Keratinocyte (primary cell): ENCODE measurements at regions not wholly inside any gene's neighbourhood (a gene's known extent, or its start where the extent isn't known, plus 50 kb on each side); places are given as distances from the start of the nearest gene placed in this dataset.
A peak's percentile ranks its signal among the peaks of the same experiment; 100 is the strongest.

Source experiments
- DNase-seq: peaks from one replicate; pipeline ENCODE4 v3.0.0-alpha.2; 2011; ENCODE audit warnings: low read depth, missing footprints, low spot score
- FAIRE-seq: peaks from 2 replicates; lab custom pipeline; 2011; peaks lifted over from hg19 to GRCh38; lab: Jason Lieb, UNC
- H2AFZ ChIP-seq: 2 replicates; pipeline ENCODE4 v1.6.0; 2012; ENCODE audit warnings: low read length, control low read depth, inconsistent platforms; ENCODE audit not compliant: control insufficient read depth
- H3K27ac ChIP-seq: 2 replicates; pipeline ENCODE4 v1.5.1; 2011; ENCODE audit warnings: low read length; ENCODE audit not compliant: control insufficient read depth, insufficient read depth
- H3K27me3 ChIP-seq: 3 replicates; pipeline ENCODE4 v1.6.0; 2011; ENCODE audit warnings: low read length; ENCODE audit not compliant: control insufficient read depth, insufficient read depth; ENCODE audit errors: extremely low read depth
- H3K36me3 ChIP-seq, 2 experiments: 2 replicates in 1 of 2; 3 replicates in 1 of 2; pipeline ENCODE4 v1.5.1; 2011; ENCODE audit warnings: low read length in 2 of 2, mild to moderate bottlenecking in 1 of 2; ENCODE audit not compliant: control insufficient read depth in 2 of 2, insufficient read depth in 2 of 2; ENCODE audit errors: extremely low read depth in 1 of 2
- H3K4me1 ChIP-seq: 3 replicates; pipeline ENCODE4 v1.5.1; 2011; ENCODE audit warnings: low read length; ENCODE audit not compliant: control insufficient read depth, insufficient read depth; ENCODE audit errors: extremely low read depth
- H3K4me2 ChIP-seq: 3 replicates; pipeline ENCODE4 v1.6.0; 2011; ENCODE audit warnings: low read depth, low read length; ENCODE audit not compliant: control insufficient read depth, insufficient read depth; ENCODE audit errors: extremely low read depth
- H3K4me3 ChIP-seq, 3 experiments: fragments of 200-600 bp in 1 of 3; sonication (generic) in 1 of 3; 2 replicates in 2 of 3; 3 replicates in 1 of 3; pipeline ENCODE4 v1.5.1; 2011 to 2016; ENCODE audit warnings: low read length in 3 of 3, mild to moderate bottlenecking in 3 of 3, control low read depth in 2 of 3, inconsistent platforms in 1 of 3, low read depth in 1 of 3, mixed read lengths in 1 of 3, mixed run types in 1 of 3, moderate library complexity in 1 of 3; ENCODE audit not compliant: control insufficient read depth in 2 of 3, insufficient read depth in 2 of 3; ENCODE audit errors: extremely low read depth in 1 of 3
- H3K79me2 ChIP-seq: 2 replicates; pipeline ENCODE4 v1.6.0; 2012; ENCODE audit warnings: low read length; ENCODE audit not compliant: control insufficient read depth, insufficient read depth
- H3K9ac ChIP-seq: 3 replicates; pipeline ENCODE4 v1.6.0; 2011; ENCODE audit warnings: low read length; ENCODE audit not compliant: control insufficient read depth, insufficient read depth; ENCODE audit errors: extremely low read depth
- H3K9me1 ChIP-seq: 3 replicates; pipeline ENCODE4 v1.6.0; 2011; ENCODE audit warnings: low read length; ENCODE audit not compliant: control insufficient read depth, insufficient read depth; ENCODE audit errors: extremely low read depth
- H3K9me3 ChIP-seq: 2 replicates; pipeline ENCODE4 v1.5.1; 2012; ENCODE audit warnings: low read depth, low read length; ENCODE audit not compliant: control insufficient read depth
- H4K20me1 ChIP-seq: 3 replicates; pipeline ENCODE4 v1.6.0; 2011; ENCODE audit warnings: low read length; ENCODE audit not compliant: control insufficient read depth, insufficient read depth; ENCODE audit errors: extremely low read depth
- EZH2 ChIP-seq: IDR thresholded peaks from one replicate; pipeline ENCODE4 v1.6.1; 2012; ENCODE audit warnings: inconsistent platforms, mild to moderate bottlenecking, low read length, moderate library complexity
- dilution Hi-C: fragments of 300-500 bp; cut with MboI; formaldehyde crosslinking; loops from one replicate; pipeline ENCODE4 v1.7.0; 2020; ENCODE audit warnings: low sequenced_read_pairs; ENCODE audit not compliant: extremely low pct_ligation_motif_present
- TF ChIP-seq, protein P1 (sequence below), 3 experiments: IDR thresholded peaks in 1 of 3; conservative IDR thresholded peaks in 1 of 3; optimal IDR thresholded peaks in 1 of 3; 2 replicates in 2 of 3; 3 replicates in 1 of 3; pipeline versions ENCODE3 to v1.5.1; 2011; ENCODE audit warnings: low read length in 3 of 3, mild to moderate bottlenecking in 3 of 3, moderate library complexity in 2 of 3, control low read depth in 1 of 3, inconsistent platforms in 1 of 3; ENCODE audit not compliant: insufficient read depth in 2 of 3; ENCODE audit errors: extremely low read depth in 1 of 3

DNA sequence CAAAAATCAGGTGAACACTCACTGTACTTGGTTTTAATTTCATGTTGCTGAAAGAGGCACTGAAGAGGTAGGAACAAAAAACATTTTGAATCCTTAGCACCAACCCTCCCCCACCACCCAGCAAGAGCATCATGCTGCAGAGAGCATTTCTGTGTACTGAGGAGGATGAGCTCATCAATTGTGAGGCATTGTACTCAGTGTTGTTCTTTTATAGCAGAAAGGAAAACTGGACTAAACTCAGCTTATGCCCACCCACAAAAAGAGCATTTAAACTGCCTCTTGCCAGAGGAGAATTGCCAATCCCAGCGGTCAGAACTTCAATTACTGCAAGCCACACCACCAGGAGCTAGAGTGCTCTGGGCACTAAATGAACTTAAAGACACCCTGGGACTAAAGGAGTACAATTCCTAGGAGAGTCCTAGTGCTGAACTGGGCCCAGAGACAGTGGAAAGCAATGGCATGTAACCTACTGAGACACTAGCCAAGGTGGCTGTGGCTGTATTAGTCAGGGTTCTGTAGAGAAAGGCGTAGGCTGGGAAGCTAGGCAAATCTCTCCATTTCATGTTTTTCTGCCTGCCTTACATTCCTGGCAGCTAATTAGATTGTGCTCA is 280.7 kb upstream of the KLHL4 start:
- no peak for FAIRE-seq
- TF ChIP-seq, protein P1, sequence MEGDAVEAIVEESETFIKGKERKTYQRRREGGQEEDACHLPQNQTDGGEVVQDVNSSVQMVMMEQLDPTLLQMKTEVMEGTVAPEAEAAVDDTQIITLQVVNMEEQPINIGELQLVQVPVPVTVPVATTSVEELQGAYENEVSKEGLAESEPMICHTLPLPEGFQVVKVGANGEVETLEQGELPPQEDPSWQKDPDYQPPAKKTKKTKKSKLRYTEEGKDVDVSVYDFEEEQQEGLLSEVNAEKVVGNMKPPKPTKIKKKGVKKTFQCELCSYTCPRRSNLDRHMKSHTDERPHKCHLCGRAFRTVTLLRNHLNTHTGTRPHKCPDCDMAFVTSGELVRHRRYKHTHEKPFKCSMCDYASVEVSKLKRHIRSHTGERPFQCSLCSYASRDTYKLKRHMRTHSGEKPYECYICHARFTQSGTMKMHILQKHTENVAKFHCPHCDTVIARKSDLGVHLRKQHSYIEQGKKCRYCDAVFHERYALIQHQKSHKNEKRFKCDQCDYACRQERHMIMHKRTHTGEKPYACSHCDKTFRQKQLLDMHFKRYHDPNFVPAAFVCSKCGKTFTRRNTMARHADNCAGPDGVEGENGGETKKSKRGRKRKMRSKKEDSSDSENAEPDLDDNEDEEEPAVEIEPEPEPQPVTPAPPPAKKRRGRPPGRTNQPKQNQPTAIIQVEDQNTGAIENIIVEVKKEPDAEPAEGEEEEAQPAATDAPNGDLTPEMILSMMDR (optimal IDR thresholded peaks at IDR 0.05 in 1 of 3, IDR thresholded peaks at IDR 0.05 in 1 of 3, conservative IDR thresholded peaks at IDR 0.05 in 1 of 3; ENCODE audit: extremely low read depth in 1 of 3, insufficient read depth in 2 of 3, low read length in 3 of 3), result no peak
- no peak for TF ChIP-seq EZH2

DNA sequence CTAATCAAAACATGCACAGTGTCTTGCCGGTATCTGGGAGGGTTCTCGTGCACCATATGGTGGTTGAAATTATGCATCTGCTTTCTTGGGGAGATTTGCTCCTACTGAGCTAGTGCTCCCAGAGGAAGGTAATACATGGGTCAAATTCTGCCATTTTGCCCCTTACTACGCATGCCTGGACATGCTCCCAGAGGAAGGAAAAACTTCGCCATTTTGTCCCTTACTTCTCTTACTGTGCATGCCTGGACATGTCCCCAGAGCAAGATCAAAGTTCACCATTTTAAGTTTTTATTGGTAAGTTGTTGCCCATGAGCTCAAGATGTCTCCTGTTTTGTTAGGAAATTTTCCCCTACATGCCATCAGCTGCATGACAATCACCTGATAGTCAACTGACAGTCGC is 252.1 kb upstream of the KLHL4 start:
- FAIRE-seq (no peak), DNase-seq (no peak)
- no peaks in the 10 kb centered on the region for H3K9me3 ChIP-seq
- no peaks in the 10 kb centered on the region for H4K20me1 ChIP-seq
- no peak for TF ChIP-seq EZH2
- TF ChIP-seq, protein P1 (optimal IDR thresholded peaks at IDR 0.05 in 1 of 3, IDR thresholded peaks at IDR 0.05 in 1 of 3, conservative IDR thresholded peaks at IDR 0.05 in 1 of 3; ENCODE audit: extremely low read depth in 1 of 3, insufficient read depth in 2 of 3, low read length in 3 of 3), result no peak
- H2AFZ ChIP-seq, result peak overlapping the region; percentile 65
- no peaks in the 10 kb centered on the region for H3K36me3 ChIP-seq
- dilution Hi-C loops, result no loop called here
- H3K9me1 ChIP-seq, result no peaks in the 10 kb centered on the region
- H3K9ac ChIP-seq, result no peak overlapping the region
- H3K27ac ChIP-seq, result no peak overlapping the region
- no peak overlapping the region for H3K4me2 ChIP-seq
- H3K4me3 ChIP-seq, result no peak overlapping the region
- H3K4me1 ChIP-seq, result no peaks in the 10 kb centered on the region
- no peaks in the 10 kb centered on the region for H3K27me3 ChIP-seq
- H3K79me2 ChIP-seq, result no peaks in the 10 kb centered on the region

More for the DNA sequence above, 280.7 kb upstream of the KLHL4 start:
- Histone ChIP-seq H3K9me3 (no peaks in the 10 kb centered on the region), H3K4me3 (no peak overlapping the region), H3K27ac (no peak overlapping the region), H3K4me2 (no peak overlapping the region), H3K27me3 (no peaks in the 10 kb centered on the region), H3K36me3 (no peaks in the 10 kb centered on the region), H3K4me1 (no peaks in the 10 kb centered on the region), H3K79me2 (no peaks in the 10 kb centered on the region), H2AFZ (no peak overlapping the region), H3K9ac (no peak overlapping the region), H4K20me1 (no peaks in the 10 kb centered on the region), H3K9me1 (no peaks in the 10 kb centered on the region)
- dilution Hi-C loops, result no loop called here
- no peak for DNase-seq
